ENCODE measurements at regions not wholly inside any gene's neighbourhood (a gene's known extent, or its start where the extent isn't known, plus 50 kb on each side); places are given as distances from the start of the nearest gene placed in this dataset.

- ATAC-seq (no peak), DNase-seq (no peak)
- no peaks in the 10 kb centered on the region for H3K4me1 ChIP-seq
- no peak for TF ChIP-seq POLR2A (IDR thresholded peaks at IDR 0.05)
- H3K27me3 ChIP-seq, result no peaks in the 10 kb centered on the region
- intact Hi-C loops (cut with DNase I), result no loop called here
- no peaks in the 10 kb centered on the region for H3K9me3 ChIP-seq
- H3K4me3 ChIP-seq, result no peak overlapping the region
- H3K27ac ChIP-seq, result no peak overlapping the region
- 75 to 95% (median 87%) methylated on average over 1 of the region's 1 CpG for WGBS, 4 donors
- H3K36me3 ChIP-seq, result no peaks in the 10 kb centered on the region
Observed at GRCh38 chr3:81261996-81262395, 499.4 kb downstream of the GBE1 start.

- TF ChIP-seq POLR2A (IDR thresholded peaks at IDR 0.05) (no peak), CTCF (IDR thresholded peaks at IDR 0.05) (no peak)
- Histone ChIP-seq H3K36me3 (no peaks in the 10 kb centered on the region), H3K27ac (no peak overlapping the region), H3K27me3 (no peaks in the 10 kb centered on the region), H3K4me3 (no peak overlapping the region), H3K9me3 (no peaks in the 10 kb centered on the region), H3K4me1 (no peaks in the 10 kb centered on the region)
- intact Hi-C loops (cut with DNase I), result no loop called here
- no peak for DNase-seq
- WGBS, 4 donors, result 42 to 52% (median 47%) methylated on average over 4 of the region's 4 CpGs
- ATAC-seq, result no peak
Observed at GRCh38 chr3:81255463-81255862, 506.0 kb downstream of the GBE1 start.

GRCh38 chr3:81251096-81251495 lies 510.3 kb downstream of the GBE1 start:
- intact Hi-C loops (cut with DNase I), result no loop called here
- 83 to 89% (median 88%) methylated on average over 2 of the region's 2 CpGs for WGBS, 4 donors
- no peaks in the 10 kb centered on the region for H3K4me1 ChIP-seq
- H3K36me3 ChIP-seq, result no peaks in the 10 kb centered on the region
- H3K27ac ChIP-seq, result no peak overlapping the region
- H3K9me3 ChIP-seq, result no peaks in the 10 kb centered on the region
- ATAC-seq (no peak), DNase-seq (no peak)
- H3K4me3 ChIP-seq, result no peak overlapping the region
- H3K27me3 ChIP-seq, result no peaks in the 10 kb centered on the region
- TF ChIP-seq CTCF (IDR thresholded peaks at IDR 0.05), result no peak
- TF ChIP-seq POLR2A (IDR thresholded peaks at IDR 0.05), result no peak

GRCh38 chr3:81249540-81250029 lies 511.9 kb downstream of the GBE1 start:
- no peak for TF ChIP-seq CTCF (IDR thresholded peaks at IDR 0.05)
- no peak for TF ChIP-seq POLR2A (IDR thresholded peaks at IDR 0.05)
- Histone ChIP-seq H3K36me3 (no peaks in the 10 kb centered on the region), H3K4me1 (no peaks in the 10 kb centered on the region), H3K27ac (no peak overlapping the region), H3K4me3 (no peak overlapping the region), H3K9me3 (no peaks in the 10 kb centered on the region), H3K27me3 (no peaks in the 10 kb centered on the region)
- ATAC-seq (no peak), DNase-seq (no peak)
- 63 to 79% (median 68%) methylated on average over 1 of the region's 1 CpG for WGBS, 4 donors
- intact Hi-C loops (cut with DNase I), result loop anchor here in 1 of 10 donors (10.0 kb wide), 1 partner anchor 1725 kb away; no protein-coding TSS in a partner anchor

GRCh38 chr3:81245501-81245900 lies 515.9 kb downstream of the GBE1 start:
- ATAC-seq (no peak), DNase-seq (no peak)
- no peaks in the 10 kb centered on the region for H3K9me3 ChIP-seq
- H3K4me1 ChIP-seq, result no peaks in the 10 kb centered on the region
- no peaks in the 10 kb centered on the region for H3K27me3 ChIP-seq
- TF ChIP-seq CTCF (IDR thresholded peaks at IDR 0.05) (no peak), POLR2A (IDR thresholded peaks at IDR 0.05) (no peak)
- H3K36me3 ChIP-seq, result no peaks in the 10 kb centered on the region
- H3K27ac ChIP-seq, result no peak overlapping the region
- peak overlapping the region in 1 of 12 donors; percentile 25 for H3K4me3 ChIP-seq
- intact Hi-C loops (cut with DNase I), result loop anchor here in 1 of 10 donors (10.0 kb wide), 1 partner anchor 1721 kb away; no protein-coding TSS in a partner anchor
- 61 to 67% (median 64%) methylated on average over 3 of the region's 3 CpGs for WGBS, 4 donors

All from heart left ventricle (tissue), 16 donors.